ENCODE measurements at regions not wholly inside any gene's neighbourhood (a gene's known extent, or its start where the extent isn't known, plus 50 kb on each side); places are given as distances from the start of the nearest gene placed in this dataset.

DNA sequence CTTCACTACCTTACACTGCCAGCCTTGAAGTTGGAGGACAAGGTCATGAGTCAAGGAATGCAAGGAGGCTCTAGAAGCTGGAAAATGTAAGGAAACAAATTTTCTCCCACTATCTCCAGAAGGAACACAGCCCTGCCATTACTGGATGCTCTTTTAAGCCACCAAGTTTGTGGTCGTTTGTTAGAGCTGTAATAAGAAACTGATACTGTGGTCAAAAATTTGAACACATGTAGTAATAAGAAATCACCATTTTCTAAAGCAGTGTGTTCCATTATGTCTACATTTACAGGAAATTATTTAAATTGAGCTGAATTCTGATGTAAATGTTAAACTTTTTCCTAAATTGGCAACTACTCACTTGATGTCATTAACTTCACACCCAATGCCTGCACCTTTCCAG is 729.0 kb downstream of the KCNJ3 start:
- Mint-ChIP-seq H3K27me3 (ENCODE audit: insufficient read depth) (peaks cover 41% of the 10 kb centered on the region), H3K36me3 (ENCODE audit: low read depth) (no peaks in the 10 kb centered on the region), H3K27ac (no peak overlapping the region)

DNA sequence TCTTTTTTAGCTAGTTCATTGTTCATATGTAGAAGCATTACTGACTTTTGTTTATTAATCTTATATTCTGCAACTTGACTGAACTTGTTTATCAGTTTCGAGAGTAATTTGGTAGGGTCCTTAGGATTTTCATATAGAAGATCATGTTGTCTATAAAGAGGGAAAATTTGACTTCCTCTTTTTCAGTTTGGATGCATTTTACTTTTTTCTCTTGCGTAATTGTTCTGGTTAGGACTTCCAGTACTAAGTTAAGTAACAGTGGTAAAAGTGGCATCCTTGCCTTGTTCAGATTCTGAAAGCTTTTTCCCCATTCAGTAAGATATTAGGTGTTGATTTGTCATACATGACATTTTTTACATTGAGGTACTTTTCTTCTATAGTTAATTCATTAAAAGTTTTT is 726.0 kb downstream of the KCNJ3 start:
- Histone ChIP-seq H3K27me3 (ENCODE audit: control insufficient read depth, insufficient read depth, low read length, poor library complexity, severe bottlenecking) (no peaks in the 10 kb centered on the region), H3K36me3 (ENCODE audit: control insufficient read depth, insufficient read depth, low read length) (no peaks in the 10 kb centered on the region), H3K4me3 (ENCODE audit: low read length) (no peak overlapping the region), H3K27ac (ENCODE audit: low read depth, low read length) (no peak overlapping the region), H3K9ac (ENCODE audit: extremely low read depth, low read length, poor library complexity, severe bottlenecking) (no peak overlapping the region), H3K9me3 (ENCODE audit: control insufficient read depth, low read length) (no peaks in the 10 kb centered on the region), H3K4me1 (ENCODE audit: control insufficient read depth, insufficient read depth, low read length) (no peaks in the 10 kb centered on the region)
- Mint-ChIP-seq H3K27ac (no peak overlapping the region), H3K4me3 (no peak overlapping the region), H3K9me3 (no peaks in the 10 kb centered on the region), H3K4me1 (no peaks in the 10 kb centered on the region), H3K27me3 (ENCODE audit: insufficient read depth) (peaks cover 70% of the 10 kb centered on the region), H3K36me3 (ENCODE audit: low read depth) (no peaks in the 10 kb centered on the region)
- 96% methylated on average over 2 of the region's 2 CpGs; no CpG with 5 or more reads in 1 of the 2 experiments for WGBS, 2 experiments (ENCODE audit: insufficient coverage in 1 of 2, insufficient read length in 1 of 2)
- TF ChIP-seq, protein P1, sequence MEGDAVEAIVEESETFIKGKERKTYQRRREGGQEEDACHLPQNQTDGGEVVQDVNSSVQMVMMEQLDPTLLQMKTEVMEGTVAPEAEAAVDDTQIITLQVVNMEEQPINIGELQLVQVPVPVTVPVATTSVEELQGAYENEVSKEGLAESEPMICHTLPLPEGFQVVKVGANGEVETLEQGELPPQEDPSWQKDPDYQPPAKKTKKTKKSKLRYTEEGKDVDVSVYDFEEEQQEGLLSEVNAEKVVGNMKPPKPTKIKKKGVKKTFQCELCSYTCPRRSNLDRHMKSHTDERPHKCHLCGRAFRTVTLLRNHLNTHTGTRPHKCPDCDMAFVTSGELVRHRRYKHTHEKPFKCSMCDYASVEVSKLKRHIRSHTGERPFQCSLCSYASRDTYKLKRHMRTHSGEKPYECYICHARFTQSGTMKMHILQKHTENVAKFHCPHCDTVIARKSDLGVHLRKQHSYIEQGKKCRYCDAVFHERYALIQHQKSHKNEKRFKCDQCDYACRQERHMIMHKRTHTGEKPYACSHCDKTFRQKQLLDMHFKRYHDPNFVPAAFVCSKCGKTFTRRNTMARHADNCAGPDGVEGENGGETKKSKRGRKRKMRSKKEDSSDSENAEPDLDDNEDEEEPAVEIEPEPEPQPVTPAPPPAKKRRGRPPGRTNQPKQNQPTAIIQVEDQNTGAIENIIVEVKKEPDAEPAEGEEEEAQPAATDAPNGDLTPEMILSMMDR (conservative IDR thresholded peaks at IDR 0.05) = no peak
- no peak for DNase-seq

More for the DNA sequence above, 729.0 kb downstream of the KCNJ3 start:
- no peaks in the 10 kb centered on the region for H3K4me1 Mint-ChIP-seq
- Histone ChIP-seq H3K9me3 (ENCODE audit: control insufficient read depth, low read length) (no peaks in the 10 kb centered on the region), H3K4me1 (ENCODE audit: control insufficient read depth, insufficient read depth, low read length) (no peaks in the 10 kb centered on the region), H3K27me3 (ENCODE audit: control insufficient read depth, insufficient read depth, low read length, poor library complexity, severe bottlenecking) (no peaks in the 10 kb centered on the region), H3K9ac (ENCODE audit: extremely low read depth, low read length, poor library complexity, severe bottlenecking) (no peak overlapping the region), H3K4me3 (ENCODE audit: low read length) (no peak overlapping the region), H3K27ac (ENCODE audit: low read depth, low read length) (no peak overlapping the region), H3K36me3 (ENCODE audit: control insufficient read depth, insufficient read depth, low read length) (no peaks in the 10 kb centered on the region)
- no peak for DNase-seq
- TF ChIP-seq, protein P1 (conservative IDR thresholded peaks at IDR 0.05) = no peak
- H3K4me3 Mint-ChIP-seq = no peak overlapping the region
- H3K9me3 Mint-ChIP-seq = no peaks in the 10 kb centered on the region
- 100% methylated on average over 1 of the region's 1 CpG; no CpG with 5 or more reads in 1 of the 2 experiments for WGBS, 2 experiments (ENCODE audit: insufficient coverage in 1 of 2, insufficient read length in 1 of 2)

DNA sequence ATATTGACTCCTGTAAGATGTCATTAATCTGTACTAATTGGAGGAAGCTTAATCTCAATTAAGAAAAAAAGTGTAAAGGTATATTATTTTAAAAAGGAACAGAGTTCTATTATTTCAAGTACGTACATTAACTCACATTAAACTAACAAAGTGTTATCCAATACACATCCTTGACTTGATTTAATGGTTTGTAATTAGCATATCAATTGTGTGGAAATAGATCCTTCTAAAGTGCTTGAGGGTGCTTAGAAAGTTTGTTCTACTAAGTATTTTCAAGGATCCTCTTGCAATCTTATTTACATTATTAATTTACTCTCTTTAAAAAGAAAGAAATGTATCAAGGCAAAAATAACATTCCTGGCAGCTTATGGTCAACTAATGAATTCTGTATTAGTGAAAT is 720.3 kb downstream of the KCNJ3 start:
- H3K9ac ChIP-seq (ENCODE audit: extremely low read depth, low read length, poor library complexity, severe bottlenecking) = no peak overlapping the region
- H3K27ac ChIP-seq (ENCODE audit: low read depth, low read length) = no peak overlapping the region
- Mint-ChIP-seq H3K27ac (no peak overlapping the region), H3K4me1 (no peaks in the 10 kb centered on the region), H3K36me3 (ENCODE audit: low read depth) (no peaks in the 10 kb centered on the region), H3K9me3 (peaks cover 13% of the 10 kb centered on the region), H3K27me3 (ENCODE audit: insufficient read depth) (peaks cover 69% of the 10 kb centered on the region), H3K4me3 (no peak overlapping the region)
- no peaks in the 10 kb centered on the region for H3K27me3 ChIP-seq (ENCODE audit: control insufficient read depth, insufficient read depth, low read length, poor library complexity, severe bottlenecking)
- WGBS, 2 experiments (ENCODE audit: insufficient coverage in 1 of 2, insufficient read length in 1 of 2) = no CpG with 5 or more reads among the region's 1 CpG
- H3K9me3 ChIP-seq (ENCODE audit: control insufficient read depth, low read length) = peaks cover 8% of the 10 kb centered on the region
- H3K4me3 ChIP-seq (ENCODE audit: low read length) = no peak overlapping the region
- no peak for DNase-seq
- H3K36me3 ChIP-seq (ENCODE audit: control insufficient read depth, insufficient read depth, low read length) = no peaks in the 10 kb centered on the region
- TF ChIP-seq, protein P1 (conservative IDR thresholded peaks at IDR 0.05) = no peak
- no peaks in the 10 kb centered on the region for H3K4me1 ChIP-seq (ENCODE audit: control insufficient read depth, insufficient read depth, low read length)

Data from endodermal cell (in vitro differentiated cells).